Astrocyte (in vitro differentiated cells and primary cell): ENCODE measurements at regions not wholly inside any gene's neighbourhood (a gene's known extent, or its start where the extent isn't known, plus 50 kb on each side); places are given as distances from the start of the nearest gene placed in this dataset.

Experiments used
- DNase-seq: peaks from one replicate; pipeline ENCODE4 v3.0.0-alpha.2; 2010; ENCODE audit warnings: low read depth
- FAIRE-seq: peaks from 2 replicates; lab custom pipeline; 2011; peaks lifted over from hg19 to GRCh38; lab: Jason Lieb, UNC
- H2AFZ ChIP-seq: 2 replicates; pipeline ENCODE4 v1.6.0; 2012; ENCODE audit warnings: low read depth, low read length, inconsistent platforms
- H3K27ac ChIP-seq: 2 replicates; pipeline ENCODE4 v1.5.1; 2011; ENCODE audit warnings: low read depth, low read length, inconsistent platforms
- H3K27me3 ChIP-seq: 2 replicates; pipeline ENCODE4 v1.6.0; 2011; ENCODE audit warnings: low read length, inconsistent platforms; ENCODE audit not compliant: insufficient read depth
- H3K36me3 ChIP-seq: 2 replicates; pipeline ENCODE4 v1.5.1; 2011; ENCODE audit warnings: low read length, inconsistent platforms; ENCODE audit not compliant: insufficient read depth
- H3K4me1 ChIP-seq: 2 replicates; pipeline ENCODE4 v1.5.1; 2011; ENCODE audit warnings: low read length, inconsistent platforms; ENCODE audit not compliant: insufficient read depth
- H3K4me2 ChIP-seq: 2 replicates; pipeline ENCODE4 v1.6.0; 2012; ENCODE audit warnings: low read length, inconsistent platforms
- H3K4me3 ChIP-seq: 2 replicates; pipeline ENCODE4 v1.5.1; 2011; ENCODE audit warnings: low read depth, mild to moderate bottlenecking, low read length, inconsistent platforms; ENCODE audit not compliant: insufficient read depth
- H3K79me2 ChIP-seq: 2 replicates; pipeline ENCODE4 v1.6.0; 2012; ENCODE audit warnings: mild to moderate bottlenecking, low read length, inconsistent platforms; ENCODE audit not compliant: insufficient read depth
- H3K9ac ChIP-seq: 2 replicates; pipeline ENCODE4 v1.6.0; 2012; ENCODE audit warnings: mild to moderate bottlenecking, low read length, inconsistent platforms
- H3K9me3 ChIP-seq: 2 replicates; pipeline ENCODE4 v1.5.1; 2012; ENCODE audit warnings: low read depth, mild to moderate bottlenecking, low read length, inconsistent platforms; ENCODE audit not compliant: insufficient read depth
- H4K20me1 ChIP-seq: 2 replicates; pipeline ENCODE4 v1.6.0; 2012; ENCODE audit warnings: low read length, inconsistent platforms; ENCODE audit not compliant: insufficient read depth
- H3K27ac Mint-ChIP-seq: one replicate; pipeline ENCODE4 v1.8.0; 2021; ENCODE audit warnings: mild to moderate bottlenecking, mixed read lengths; ENCODE audit not compliant: unreplicated experiment
- H3K27me3 Mint-ChIP-seq: one replicate; pipeline ENCODE4 v1.8.0; 2021; ENCODE audit warnings: low read depth, mixed read lengths; ENCODE audit not compliant: unreplicated experiment
- H3K36me3 Mint-ChIP-seq: one replicate; pipeline ENCODE4 v1.8.0; 2021; ENCODE audit warnings: low read depth, mixed read lengths; ENCODE audit not compliant: unreplicated experiment
- H3K4me1 Mint-ChIP-seq: one replicate; pipeline ENCODE4 v1.8.0; 2021; ENCODE audit warnings: low read depth, mixed read lengths; ENCODE audit not compliant: unreplicated experiment
- H3K4me3 Mint-ChIP-seq: one replicate; pipeline ENCODE4 v1.8.0; 2021; ENCODE audit warnings: mild to moderate bottlenecking, moderate library complexity, mixed read lengths; ENCODE audit not compliant: unreplicated experiment
- H3K9me3 Mint-ChIP-seq: one replicate; pipeline ENCODE4 v1.8.0; 2021; ENCODE audit warnings: mild to moderate bottlenecking, mixed read lengths; ENCODE audit not compliant: unreplicated experiment
- CTCF ChIP-seq: IDR thresholded peaks from 2 replicates; pipeline ENCODE4 v1.5.1; 2011; ENCODE audit warnings: low read depth, mild to moderate bottlenecking, inconsistent platforms, low read length, moderate library complexity; ENCODE audit not compliant: insufficient read depth
- EZH2 ChIP-seq: IDR thresholded peaks from 2 replicates; pipeline ENCODE4 v1.6.1; 2012; ENCODE audit warnings: mild to moderate bottlenecking, low read length, inconsistent platforms; ENCODE audit not compliant: insufficient read depth

DNA sequence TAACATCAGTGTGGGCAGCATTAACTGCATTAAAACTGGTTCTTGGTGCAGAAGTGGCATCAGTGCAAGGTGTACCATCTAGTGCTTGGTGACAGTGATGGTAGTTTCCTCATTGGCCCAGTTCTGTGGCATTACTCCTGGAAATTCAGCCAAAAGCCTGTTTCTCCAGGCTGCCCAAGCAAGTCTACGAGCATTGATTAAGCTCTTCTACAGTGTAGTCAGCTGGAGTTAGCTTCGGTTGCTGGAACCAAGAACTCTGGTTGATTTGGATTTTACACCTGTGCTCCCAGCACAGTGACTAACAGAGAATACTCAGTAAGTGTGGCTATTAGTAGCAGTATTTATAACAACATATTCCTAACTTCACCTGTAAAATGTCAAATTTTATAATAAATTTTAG is 84.9 kb upstream of the ZDHHC17 start:
- Mint-ChIP-seq H3K4me3 (no peak overlapping the region), H3K9me3 (peaks cover 5% of the 10 kb centered on the region), H3K27ac (no peak overlapping the region), H3K27me3 (no peaks in the 10 kb centered on the region), H3K36me3 (no peaks in the 10 kb centered on the region), H3K4me1 (peaks cover 8% of the 10 kb centered on the region)
- H4K20me1 ChIP-seq = no peaks in the 10 kb centered on the region
- H3K27ac ChIP-seq = peak overlapping the region; percentile 58
- no peaks in the 10 kb centered on the region for H3K27me3 ChIP-seq
- H3K4me3 ChIP-seq = no peak overlapping the region
- H3K36me3 ChIP-seq = no peaks in the 10 kb centered on the region
- DNase-seq = no peak
- no peak overlapping the region for H2AFZ ChIP-seq
- H3K9ac ChIP-seq = no peak overlapping the region
- H3K9me3 ChIP-seq = no peaks in the 10 kb centered on the region
- no peak for FAIRE-seq
- H3K4me2 ChIP-seq = no peak overlapping the region
- no peaks in the 10 kb centered on the region for H3K79me2 ChIP-seq
- H3K4me1 ChIP-seq = peaks cover 9% of the 10 kb centered on the region
- TF ChIP-seq CTCF (no peak), EZH2 (no peak)

GRCh38 chr12:76679778-76680177 is 84.1 kb upstream of the ZDHHC17 start:
- Histone ChIP-seq H4K20me1 (no peaks in the 10 kb centered on the region), H3K4me1 (peaks cover 9% of the 10 kb centered on the region), H3K27me3 (no peaks in the 10 kb centered on the region), H3K79me2 (no peaks in the 10 kb centered on the region), H3K9ac (peak overlapping the region; percentile 9), H3K36me3 (no peaks in the 10 kb centered on the region), H3K4me2 (no peak overlapping the region), H2AFZ (no peak overlapping the region), H3K27ac (peak overlapping the region; percentile 66), H3K9me3 (no peaks in the 10 kb centered on the region), H3K4me3 (no peak overlapping the region)
- DNase-seq (peak; percentile 53), FAIRE-seq (no peak)
- Mint-ChIP-seq H3K4me1 (peaks cover 8% of the 10 kb centered on the region), H3K36me3 (no peaks in the 10 kb centered on the region), H3K4me3 (no peak overlapping the region), H3K9me3 (peaks cover 5% of the 10 kb centered on the region), H3K27ac (no peak overlapping the region), H3K27me3 (no peaks in the 10 kb centered on the region)
- TF ChIP-seq CTCF = no peak
- TF ChIP-seq EZH2 = no peak

GRCh38 chr12:76680940-76681339 is 83.0 kb upstream of the ZDHHC17 start:
- H3K27ac ChIP-seq = peak overlapping the region; percentile 66
- no peaks in the 10 kb centered on the region for H3K36me3 Mint-ChIP-seq
- H3K27ac Mint-ChIP-seq = peak overlapping the region; percentile 95
- peaks cover 13% of the 10 kb centered on the region for H3K4me1 Mint-ChIP-seq
- no peak for TF ChIP-seq CTCF
- TF ChIP-seq EZH2 = no peak
- H3K4me2 ChIP-seq = no peak overlapping the region
- no peaks in the 10 kb centered on the region for H3K36me3 ChIP-seq
- H3K4me1 ChIP-seq = peaks cover 16% of the 10 kb centered on the region
- no peak overlapping the region for H3K4me3 ChIP-seq
- FAIRE-seq (no peak), DNase-seq (peak; percentile 80)
- no peaks in the 10 kb centered on the region for H4K20me1 ChIP-seq
- H3K79me2 ChIP-seq = no peaks in the 10 kb centered on the region
- no peaks in the 10 kb centered on the region for H3K9me3 ChIP-seq
- no peaks in the 10 kb centered on the region for H3K27me3 ChIP-seq
- H3K4me3 Mint-ChIP-seq = no peak overlapping the region
- H2AFZ ChIP-seq = peak overlapping the region; percentile 6
- H3K9me3 Mint-ChIP-seq = peaks cover 5% of the 10 kb centered on the region
- peak overlapping the region; percentile 9 for H3K9ac ChIP-seq
- H3K27me3 Mint-ChIP-seq = no peaks in the 10 kb centered on the region
